Panc1 (cell line): ENCODE measurements at regions not wholly inside any gene's neighbourhood (a gene's known extent, or its start where the extent isn't known, plus 50 kb on each side); places are given as distances from the start of the nearest gene placed in this dataset.

Experiments used
- CTCF ChIP-seq: fragments of 450-650 bp; IDR thresholded peaks from 2 replicates; pipeline ENCODE4 v1.5.1; 2017; ENCODE audit warnings: mild to moderate bottlenecking
- TF ChIP-seq, protein P1 (sequence below), 2 experiments: IDR thresholded peaks; 2 replicates each; pipeline ENCODE4 v1.6.1; 2011 to 2012; ENCODE audit warnings: low read depth in 2 of 2, control low read depth in 1 of 2, low read length in 1 of 2, mild to moderate bottlenecking in 1 of 2, moderate library complexity in 1 of 2; ENCODE audit not compliant: insufficient read depth in 1 of 2

DNA sequence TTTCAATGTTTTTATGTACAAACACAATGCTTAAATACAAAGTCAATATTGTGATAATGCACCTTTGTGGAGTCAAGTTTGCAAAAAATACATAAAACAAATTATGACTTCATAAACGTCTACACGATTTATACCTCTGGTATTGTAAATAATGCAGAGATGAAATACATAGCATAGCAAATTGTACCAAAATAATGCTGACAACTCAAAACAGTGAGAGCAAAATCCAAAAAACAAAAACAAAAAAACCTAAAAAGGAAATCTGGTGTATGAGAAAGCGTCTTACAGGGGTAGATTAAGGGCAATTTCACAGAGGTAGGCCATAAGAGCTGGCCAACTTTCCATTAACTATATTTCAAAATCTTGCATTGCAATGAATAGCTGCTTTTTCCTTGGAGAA, 161.5 kb upstream of the LRRC7 start:
- no peak for TF ChIP-seq CTCF
- TF ChIP-seq, protein P1, sequence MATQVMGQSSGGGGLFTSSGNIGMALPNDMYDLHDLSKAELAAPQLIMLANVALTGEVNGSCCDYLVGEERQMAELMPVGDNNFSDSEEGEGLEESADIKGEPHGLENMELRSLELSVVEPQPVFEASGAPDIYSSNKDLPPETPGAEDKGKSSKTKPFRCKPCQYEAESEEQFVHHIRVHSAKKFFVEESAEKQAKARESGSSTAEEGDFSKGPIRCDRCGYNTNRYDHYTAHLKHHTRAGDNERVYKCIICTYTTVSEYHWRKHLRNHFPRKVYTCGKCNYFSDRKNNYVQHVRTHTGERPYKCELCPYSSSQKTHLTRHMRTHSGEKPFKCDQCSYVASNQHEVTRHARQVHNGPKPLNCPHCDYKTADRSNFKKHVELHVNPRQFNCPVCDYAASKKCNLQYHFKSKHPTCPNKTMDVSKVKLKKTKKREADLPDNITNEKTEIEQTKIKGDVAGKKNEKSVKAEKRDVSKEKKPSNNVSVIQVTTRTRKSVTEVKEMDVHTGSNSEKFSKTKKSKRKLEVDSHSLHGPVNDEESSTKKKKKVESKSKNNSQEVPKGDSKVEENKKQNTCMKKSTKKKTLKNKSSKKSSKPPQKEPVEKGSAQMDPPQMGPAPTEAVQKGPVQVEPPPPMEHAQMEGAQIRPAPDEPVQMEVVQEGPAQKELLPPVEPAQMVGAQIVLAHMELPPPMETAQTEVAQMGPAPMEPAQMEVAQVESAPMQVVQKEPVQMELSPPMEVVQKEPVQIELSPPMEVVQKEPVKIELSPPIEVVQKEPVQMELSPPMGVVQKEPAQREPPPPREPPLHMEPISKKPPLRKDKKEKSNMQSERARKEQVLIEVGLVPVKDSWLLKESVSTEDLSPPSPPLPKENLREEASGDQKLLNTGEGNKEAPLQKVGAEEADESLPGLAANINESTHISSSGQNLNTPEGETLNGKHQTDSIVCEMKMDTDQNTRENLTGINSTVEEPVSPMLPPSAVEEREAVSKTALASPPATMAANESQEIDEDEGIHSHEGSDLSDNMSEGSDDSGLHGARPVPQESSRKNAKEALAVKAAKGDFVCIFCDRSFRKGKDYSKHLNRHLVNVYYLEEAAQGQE (IDR thresholded peaks at IDR 0.05; ENCODE audit: insufficient read depth in 1 of 2, low read depth in 2 of 2, low read length in 1 of 2): no peak
